ENCODE measurements at regions not wholly inside any gene's neighbourhood (a gene's known extent, or its start where the extent isn't known, plus 50 kb on each side); places are given as distances from the start of the nearest gene placed in this dataset.

DNA sequence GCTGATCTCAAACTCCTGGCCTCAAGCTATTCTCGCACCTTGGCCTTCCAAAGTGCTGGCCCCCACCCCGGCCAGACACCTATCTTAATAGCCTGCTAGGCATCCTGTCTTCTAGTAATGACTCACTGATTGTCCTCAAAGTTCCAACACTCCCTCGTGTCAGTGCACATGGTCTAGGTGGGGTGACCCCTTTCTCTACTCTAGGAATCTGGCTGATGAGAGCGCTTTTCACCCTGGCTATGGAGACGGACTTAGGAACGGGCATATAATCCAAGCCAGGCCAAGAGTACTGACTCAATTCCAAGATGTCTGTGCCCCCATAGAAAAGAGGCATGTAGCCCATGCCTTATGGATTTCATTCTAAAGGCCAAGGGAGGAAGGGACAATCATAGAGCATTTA, 67.0 kb downstream of the PRLHR start (continued):
- no peak for TF ChIP-seq CGGBP1 (CRISPR knock-in tag; IDR thresholded peaks at IDR 0.05)
- TF ChIP-seq CBFA2T3 (IDR thresholded peaks at IDR 0.05) = no peak
- TF ChIP-seq MAX (CRISPR knock-in tag; IDR thresholded peaks at IDR 0.05) = peak; percentile 21; the same call in 1 of the 2 replicates
- TF ChIP-seq ZNF23 (CRISPR knock-in tag; IDR thresholded peaks at IDR 0.05) = no peak
- TF ChIP-seq ZNF445 (CRISPR knock-in tag; IDR thresholded peaks at IDR 0.05; ENCODE audit: low read depth) = no peak
- TF ChIP-seq PHTF2 (CRISPR knock-in tag; IDR thresholded peaks at IDR 0.05) = no peak
- TF ChIP-seq, protein P1, sequence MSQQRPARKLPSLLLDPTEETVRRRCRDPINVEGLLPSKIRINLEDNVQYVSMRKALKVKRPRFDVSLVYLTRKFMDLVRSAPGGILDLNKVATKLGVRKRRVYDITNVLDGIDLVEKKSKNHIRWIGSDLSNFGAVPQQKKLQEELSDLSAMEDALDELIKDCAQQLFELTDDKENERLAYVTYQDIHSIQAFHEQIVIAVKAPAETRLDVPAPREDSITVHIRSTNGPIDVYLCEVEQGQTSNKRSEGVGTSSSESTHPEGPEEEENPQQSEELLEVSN (IDR thresholded peaks at IDR 0.05; ENCODE audit: borderline replicate concordance in 1 of 2, extremely low read depth in 1 of 2, insufficient read depth in 1 of 2, insufficient read length in 1 of 2, low read depth in 1 of 2, low read length in 1 of 2, poor library complexity in 1 of 2, severe bottlenecking in 1 of 2) = peak in 1 of 2 experiments; percentile 12
- no peak for TF ChIP-seq CHD2 (IDR thresholded peaks at IDR 0.05; ENCODE audit: low read depth, low read length)
- no peak for TF ChIP-seq NCOR1 (IDR thresholded peaks at IDR 0.05)
- TF ChIP-seq ZFX (CRISPR knock-in tag; IDR thresholded peaks at IDR 0.05) = no peak
- no peak for TF ChIP-seq NFE2 (IDR thresholded peaks at IDR 0.05; ENCODE audit: low read depth)
- no peak for TF ChIP-seq ZNF551 (CRISPR knock-in tag; IDR thresholded peaks at IDR 0.05)

DNA sequence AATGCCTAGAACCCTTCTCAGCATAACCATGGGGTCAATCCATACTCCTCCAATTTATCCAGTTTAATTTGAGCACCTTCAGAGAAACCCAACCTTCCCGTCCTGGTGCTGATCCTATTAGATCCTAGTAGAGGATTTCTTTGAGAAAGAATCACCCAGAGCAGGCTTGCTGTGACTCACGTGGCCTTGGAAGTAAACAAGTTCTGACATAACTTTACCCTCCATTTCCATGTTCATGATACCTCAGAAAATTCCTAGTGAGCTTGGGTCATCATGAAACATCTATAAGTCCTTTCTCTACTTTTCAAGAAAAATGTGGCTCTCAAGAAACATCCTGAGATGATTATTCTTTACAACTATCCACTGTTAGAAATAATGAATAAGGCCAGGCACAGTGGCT, 71.7 kb downstream of the PRLHR start:
- ChIA-PET CTCF (ENCODE audit: low intra/inter-chr PET ratio) (no interaction called here), POLR2A (no interaction called here)
- Histone ChIP-seq H3K4me1 (replicated peaks in 1 of 2; ENCODE audit: control insufficient read depth in 2 of 2, insufficient read depth in 2 of 2, low read length in 2 of 2) (no peaks in the 10 kb centered on the region), H3K4me3 (no peak overlapping the region), H3K9me1 (ENCODE audit: control insufficient read depth, insufficient read depth, low read length) (no peaks in the 10 kb centered on the region), H3K4me2 (ENCODE audit: insufficient read depth, low read length) (no peak overlapping the region), H3K36me3 (ENCODE audit: control insufficient read depth, insufficient read depth, low read length) (no peaks in the 10 kb centered on the region), H3K9ac (ENCODE audit: insufficient read depth in 1 of 2, low read depth in 2 of 2, low read length in 2 of 2) (no peak overlapping the region), H3K79me2 (ENCODE audit: control insufficient read depth, insufficient read depth, low read length) (no peaks in the 10 kb centered on the region), H3K27me3 (ENCODE audit: control insufficient read depth in 2 of 2, insufficient read depth in 2 of 2, low read length in 2 of 2) (no peaks in the 10 kb centered on the region), H2AFZ (ENCODE audit: low read depth, low read length) (no peak overlapping the region), H4K20me1 (replicated peaks; ENCODE audit: control insufficient read depth, insufficient read depth, low read length) (no peaks in the 10 kb centered on the region), H3K9me3 (replicated peaks; ENCODE audit: control insufficient read depth, insufficient read depth, low read depth, low read length) (no peaks in the 10 kb centered on the region), H3K27ac (ENCODE audit: extremely low read depth, low read depth, low read length) (no peak overlapping the region)
- ATAC-seq (no peak), FAIRE-seq (no peak), DNase-seq (ENCODE audit: extremely low read depth in 1 of 4, low spot score in 3 of 4) (no peak)
- intact Hi-C loops (cut with micrococcal nuclease) = no loop called here
- in situ Hi-C loops (cut with MboI) = no loop called here
- 3% methylated on average over 2 of the region's 2 CpGs for WGBS (ENCODE audit: insufficient coverage, low coverage, missing lambda C conversion rate)
- BruUV-seq (replicated peaks) = no TSS peak
- no peak for TF ChIP-seq KLF6 (CRISPR knock-in tag; IDR thresholded peaks at IDR 0.05; ENCODE audit: borderline replicate concordance)
- no peak for TF ChIP-seq RBBP5 (IDR thresholded peaks at IDR 0.05; ENCODE audit: borderline replicate concordance, insufficient read depth, low read length, poor library complexity, severe bottlenecking)
- TF ChIP-seq ZBTB2 (IDR thresholded peaks at IDR 0.05) = no peak

All from K562 (cell line).